A673 (cell line): ENCODE measurements at regions not wholly inside any gene's neighbourhood (a gene's known extent, or its start where the extent isn't known, plus 50 kb on each side); places are given as distances from the start of the nearest gene placed in this dataset.
"Not testable (repeated sequence)": the region's sequence is repeated elsewhere in the genome, so short reads cannot be mapped to it uniquely, and the experiment has no call there.

Source experiments
- BruUV-seq: library from RNA; stranded (reverse); fragments of 400-500 nt; replicated peaks from 2 replicates; lab custom pipeline; 2021; lab: Mats Ljungman, UMichigan
- CTCF ChIA-PET: fragments of 300-600 bp; sonication (Branson Sonifier 250); formaldehyde crosslinking; loops from one replicate; lab custom pipeline; 2022; ENCODE audit warnings: antibody characterized with exemption; lab: Charles Lee
- POLR2A ChIA-PET: fragments of 300-600 bp; sonication (Branson Sonifier 250); formaldehyde crosslinking; loops from one replicate; lab custom pipeline; 2022; ENCODE audit warnings: antibody characterized with exemption; ENCODE audit not compliant: low non-redundant PET; lab: Charles Lee
- DNase-seq: peaks from one replicate; pipeline ENCODE4 v3.0.0-alpha.2; 2015; ENCODE audit warnings: low spot score
- H3K27ac ChIP-seq: fragments of 200-600 bp; sonication (generic); 2 replicates; pipeline ENCODE4 v1.5.1; 2016; ENCODE audit warnings: mixed run types, low read depth, mild to moderate bottlenecking, mixed read lengths, antibody characterized with exemption, low read length; ENCODE audit not compliant: poor library complexity, severe bottlenecking
- H3K27me3 ChIP-seq: fragments of 200-600 bp; sonication (generic); replicated peaks from 2 replicates; pipeline ENCODE4 v1.6.1; 2017; ENCODE audit warnings: mixed run types, low read depth, mild to moderate bottlenecking, mixed read lengths, antibody characterized with exemption, low read length; ENCODE audit not compliant: insufficient read depth, poor library complexity
- H3K36me3 ChIP-seq: fragments of 200-600 bp; sonication (generic); 2 replicates; pipeline ENCODE4 v1.6.1; 2016; ENCODE audit warnings: mixed run types, mild to moderate bottlenecking, mixed read lengths, antibody characterized with exemption, low read length; ENCODE audit not compliant: insufficient read depth, poor library complexity, severe bottlenecking
- H3K4me1 ChIP-seq: fragments of 200-600 bp; sonication (generic); 2 replicates; pipeline ENCODE4 v1.6.1; 2017; ENCODE audit warnings: mixed run types, mild to moderate bottlenecking, mixed read lengths, antibody characterized with exemption, low read length; ENCODE audit not compliant: insufficient read depth, poor library complexity, severe bottlenecking
- H3K4me3 ChIP-seq: fragments of 200-600 bp; sonication (generic); 2 replicates; pipeline ENCODE4 v1.5.1; 2016; ENCODE audit warnings: low read depth, mixed run types, mild to moderate bottlenecking, mixed read lengths, low read length; ENCODE audit not compliant: poor library complexity, severe bottlenecking
- H3K9me3 ChIP-seq: fragments of 200-600 bp; sonication (generic); 2 replicates; pipeline ENCODE4 v1.6.1; 2016; ENCODE audit warnings: mixed run types, low read depth, mild to moderate bottlenecking, mixed read lengths, antibody characterized with exemption, low read length; ENCODE audit not compliant: poor library complexity, severe bottlenecking
- CTCF ChIP-seq: fragments of 300-800, 200-600 bp; sonication (generic); conservative IDR thresholded peaks from 2 replicates; pipeline ENCODE4 v1.5.1; 2017; ENCODE audit warnings: low read depth, mild to moderate bottlenecking, antibody characterized with exemption, low read length, moderate library complexity, mixed read lengths
- EZH2 ChIP-seq: fragments of 200-600 bp; sonication (generic); IDR thresholded peaks from 2 replicates; pipeline ENCODE4 v1.6.1; 2017; ENCODE audit warnings: borderline replicate concordance, low read depth, mild to moderate bottlenecking, mixed read lengths, antibody characterized with exemption, low read length; ENCODE audit not compliant: poor library complexity, severe bottlenecking
- intact Hi-C: fragments of 100-400 bp; cut with micrococcal nuclease; formaldehyde crosslinking; loops from one replicate; pipeline ENCODE4 v1.10.0; 2022; ENCODE audit not compliant: unreplicated experiment

GRCh38 chr6:85712346-85712745 lies 69.7 kb upstream of the SYNCRIP start:
- no TSS peak for BruUV-seq
- Histone ChIP-seq H3K27ac (no peak overlapping the region), H3K27me3 (no peaks in the 10 kb centered on the region), H3K4me3 (no peak overlapping the region), H3K9me3 (no peaks in the 10 kb centered on the region), H3K4me1 (no peaks in the 10 kb centered on the region), H3K36me3 (no peaks in the 10 kb centered on the region)
- TF ChIP-seq CTCF: no peak
- no peak for TF ChIP-seq EZH2
- ChIA-PET CTCF (no interaction called here), POLR2A (no interaction called here)
- no peak for DNase-seq
- intact Hi-C loops: no loop called here

GRCh38 chr6:85707515-85708145 lies 64.9 kb upstream of the SYNCRIP start:
- H3K9me3 ChIP-seq, DNase-seq, H3K27me3 ChIP-seq, intact Hi-C loops, H3K4me3 ChIP-seq, CTCF ChIA-PET, H3K36me3 ChIP-seq, H3K27ac ChIP-seq, POLR2A ChIA-PET, BruUV-seq, H3K4me1 ChIP-seq: not testable (repeated sequence)

GRCh38 chr6:85706272-85706671 lies 63.6 kb upstream of the SYNCRIP start:
- ChIA-PET POLR2A (no interaction called here), CTCF (no interaction called here)
- Histone ChIP-seq H3K36me3 (no peaks in the 10 kb centered on the region), H3K4me3 (no peak overlapping the region), H3K4me1 (no peaks in the 10 kb centered on the region), H3K9me3 (no peaks in the 10 kb centered on the region), H3K27ac (no peak overlapping the region), H3K27me3 (no peaks in the 10 kb centered on the region)
- intact Hi-C loops: no loop called here
- no peak for DNase-seq
- BruUV-seq: no TSS peak
- TF ChIP-seq CTCF (no peak), EZH2 (no peak)

- intact Hi-C loops: no loop called here
- BruUV-seq: no TSS peak
- Histone ChIP-seq H3K27ac (no peak overlapping the region), H3K27me3 (no peaks in the 10 kb centered on the region), H3K4me1 (no peaks in the 10 kb centered on the region), H3K4me3 (no peak overlapping the region), H3K9me3 (no peaks in the 10 kb centered on the region), H3K36me3 (no peaks in the 10 kb centered on the region)
- DNase-seq: no peak
- ChIA-PET CTCF (no interaction called here), POLR2A (no interaction called here)
- TF ChIP-seq EZH2 (no peak), CTCF (no peak)
Observed at GRCh38 chr6:85705220-85705619, 62.5 kb upstream of the SYNCRIP start.
